ENCODE measurements at regions not wholly inside any gene's neighbourhood (a gene's known extent, or its start where the extent isn't known, plus 50 kb on each side); places are given as distances from the start of the nearest gene placed in this dataset.

DNA sequence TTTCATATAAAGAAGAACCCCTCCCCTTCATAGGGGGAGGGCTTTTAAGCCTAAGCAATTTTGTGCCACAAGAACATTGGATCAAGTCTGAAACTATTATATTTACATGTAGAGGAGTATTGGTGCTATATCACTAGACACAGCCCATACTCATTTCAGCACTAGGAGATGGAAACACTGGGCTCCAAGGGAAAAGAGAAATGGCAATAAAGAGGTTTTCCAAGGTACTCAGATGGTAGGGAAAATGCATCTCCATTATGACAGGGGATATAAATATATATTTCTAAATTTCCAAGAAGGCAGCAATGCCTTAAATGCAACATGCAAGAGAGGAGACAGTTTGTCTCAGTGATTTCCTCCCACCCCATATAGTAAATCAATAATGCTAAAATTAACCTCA is 209.0 kb downstream of the RAB38 start:
- TF ChIP-seq, protein P1, sequence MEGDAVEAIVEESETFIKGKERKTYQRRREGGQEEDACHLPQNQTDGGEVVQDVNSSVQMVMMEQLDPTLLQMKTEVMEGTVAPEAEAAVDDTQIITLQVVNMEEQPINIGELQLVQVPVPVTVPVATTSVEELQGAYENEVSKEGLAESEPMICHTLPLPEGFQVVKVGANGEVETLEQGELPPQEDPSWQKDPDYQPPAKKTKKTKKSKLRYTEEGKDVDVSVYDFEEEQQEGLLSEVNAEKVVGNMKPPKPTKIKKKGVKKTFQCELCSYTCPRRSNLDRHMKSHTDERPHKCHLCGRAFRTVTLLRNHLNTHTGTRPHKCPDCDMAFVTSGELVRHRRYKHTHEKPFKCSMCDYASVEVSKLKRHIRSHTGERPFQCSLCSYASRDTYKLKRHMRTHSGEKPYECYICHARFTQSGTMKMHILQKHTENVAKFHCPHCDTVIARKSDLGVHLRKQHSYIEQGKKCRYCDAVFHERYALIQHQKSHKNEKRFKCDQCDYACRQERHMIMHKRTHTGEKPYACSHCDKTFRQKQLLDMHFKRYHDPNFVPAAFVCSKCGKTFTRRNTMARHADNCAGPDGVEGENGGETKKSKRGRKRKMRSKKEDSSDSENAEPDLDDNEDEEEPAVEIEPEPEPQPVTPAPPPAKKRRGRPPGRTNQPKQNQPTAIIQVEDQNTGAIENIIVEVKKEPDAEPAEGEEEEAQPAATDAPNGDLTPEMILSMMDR (IDR thresholded peaks at IDR 0.05; ENCODE audit: poor library complexity, severe bottlenecking) = no peak
- no peak for TF ChIP-seq POLR2AphosphoS5 (IDR thresholded peaks at IDR 0.05)
- no peak for TF ChIP-seq TAF1 (IDR thresholded peaks at IDR 0.05; ENCODE audit: low read depth)
- no peak for TF ChIP-seq EP300 (conservative IDR thresholded peaks at IDR 0.05; ENCODE audit: poor library complexity, severe bottlenecking)
- no peak for TF ChIP-seq EZH2 (IDR thresholded peaks at IDR 0.05; ENCODE audit: borderline replicate concordance, insufficient read depth, low read length, poor library complexity, severe bottlenecking)
- no peak for TF ChIP-seq RAD21 (conservative IDR thresholded peaks at IDR 0.05)
- TF ChIP-seq REST (IDR thresholded peaks at IDR 0.05; ENCODE audit: borderline replicate concordance) = no peak

Measured in neural cell (in vitro differentiated cells).